ENCODE measurements at regions not wholly inside any gene's neighbourhood (a gene's known extent, or its start where the extent isn't known, plus 50 kb on each side); places are given as distances from the start of the nearest gene placed in this dataset.
A peak's percentile ranks its signal among the peaks of the same experiment; 100 is the strongest.

GRCh38 chr6:100289285-100289684 lies 175.4 kb downstream of the SIM1 start:
- H3K27ac ChIP-seq, result no peak overlapping the region
- ChIA-PET CTCF (no interaction called here), POLR2A (ENCODE audit: low non-redundant PET) (no interaction called here)
- TF ChIP-seq CTCF (conservative IDR thresholded peaks at IDR 0.05; ENCODE audit: low read depth), result no peak
- DNase-seq (ENCODE audit: low spot score), result no peak

GRCh38 chr6:100288311-100288710 lies 176.4 kb downstream of the SIM1 start:
- no peak overlapping the region for H3K27ac ChIP-seq
- DNase-seq (ENCODE audit: low spot score), result no peak
- CTCF ChIA-PET, result no interaction called here
- POLR2A ChIA-PET (ENCODE audit: low non-redundant PET), result interaction anchor here (0.6 kb wide), 1 partner anchor 168 kb away, joined by 3 read pairs; no protein-coding TSS in a partner anchor
- TF ChIP-seq CTCF (conservative IDR thresholded peaks at IDR 0.05; ENCODE audit: low read depth), result no peak

- no peak for TF ChIP-seq CTCF (conservative IDR thresholded peaks at IDR 0.05; ENCODE audit: low read depth)
- ChIA-PET CTCF (interaction anchor here (0.5 kb wide), 1 partner anchor 425 kb away, joined by 4 read pairs; no protein-coding TSS in a partner anchor), POLR2A (ENCODE audit: low non-redundant PET) (no interaction called here)
- DNase-seq (ENCODE audit: low spot score), result no peak
- no peak overlapping the region for H3K27ac ChIP-seq
Observed at GRCh38 chr6:100283285-100283684, 181.4 kb downstream of the SIM1 start.

GRCh38 chr6:100281471-100281901 lies 183.2 kb downstream of the SIM1 start:
- H3K27ac ChIP-seq, result no peak overlapping the region
- ChIA-PET CTCF (interaction anchor here (0.7 kb wide), 1 partner anchor 179 kb away, joined by 3 read pairs; no protein-coding TSS in a partner anchor), POLR2A (ENCODE audit: low non-redundant PET) (no interaction called here)
- TF ChIP-seq CTCF (conservative IDR thresholded peaks at IDR 0.05; ENCODE audit: low read depth), result no peak
- no peak for DNase-seq (ENCODE audit: low spot score)

GRCh38 chr6:100276311-100277057 lies 188.2 kb downstream of the SIM1 start:
- TF ChIP-seq CTCF (conservative IDR thresholded peaks at IDR 0.05; ENCODE audit: low read depth), result no peak
- ChIA-PET CTCF (interaction anchor here (0.6 kb wide), 1 partner anchor 53 kb away, joined by 3 read pairs; no protein-coding TSS in a partner anchor), POLR2A (ENCODE audit: low non-redundant PET) (no interaction called here)
- no peak overlapping the region for H3K27ac ChIP-seq
- no peak for DNase-seq (ENCODE audit: low spot score)

- POLR2A ChIA-PET (ENCODE audit: low non-redundant PET), result no interaction called here
- DNase-seq (ENCODE audit: low spot score), result peak; percentile 18
- TF ChIP-seq CTCF (conservative IDR thresholded peaks at IDR 0.05; ENCODE audit: low read depth), result no peak
- no peak overlapping the region for H3K27ac ChIP-seq
- CTCF ChIA-PET, result no interaction called here
Observed at GRCh38 chr6:100274147-100274546, 190.6 kb downstream of the SIM1 start.
